MCF 10A (cell line): ENCODE measurements at regions not wholly inside any gene's neighbourhood (a gene's known extent, or its start where the extent isn't known, plus 50 kb on each side); places are given as distances from the start of the nearest gene placed in this dataset.

Experiments used
- BruUV-seq: library from RNA; stranded (reverse); fragments of 400-500 nt; replicated peaks from 2 replicates; lab custom pipeline; 2021; lab: Mats Ljungman, UMichigan
- CTCF ChIA-PET: fragments of 300-600 bp; sonication (Branson Sonifier 250); formaldehyde crosslinking; extraction: SDS; loops from one replicate; lab custom pipeline; 2021; ENCODE audit warnings: antibody characterized with exemption, inconsistent platforms; lab: Yijun Ruan, JAX
- POLR2A ChIA-PET: fragments of 300-600, 350-650 bp; sonication (Branson Sonifier 250); formaldehyde crosslinking; extraction: SDS; loops from one replicate; lab custom pipeline; 2020; ENCODE audit warnings: antibody characterized with exemption, inconsistent platforms; lab: Yijun Ruan, JAX
- DNase-seq: peaks from one replicate; pipeline ENCODE4 v3.0.0-alpha.2; 2018; ENCODE audit not compliant: unreplicated experiment
- H3K27ac Mint-ChIP-seq: one replicate; pipeline ENCODE4 v1.8.0; 2022; ENCODE audit warnings: mild to moderate bottlenecking, low read depth, mixed read lengths; ENCODE audit not compliant: unreplicated experiment
- H3K27me3 Mint-ChIP-seq: one replicate; pipeline ENCODE4 v1.8.0; 2022; ENCODE audit warnings: mixed read lengths; ENCODE audit not compliant: insufficient read depth, unreplicated experiment
- H3K36me3 Mint-ChIP-seq: one replicate; pipeline ENCODE4 v1.8.0; 2022; ENCODE audit warnings: mild to moderate bottlenecking, moderate library complexity, mixed read lengths; ENCODE audit not compliant: insufficient read depth, unreplicated experiment
- H3K4me1 Mint-ChIP-seq: one replicate; pipeline ENCODE4 v1.8.0; 2022; ENCODE audit warnings: mixed read lengths; ENCODE audit not compliant: insufficient read depth, unreplicated experiment
- H3K4me3 Mint-ChIP-seq: one replicate; pipeline ENCODE4 v1.8.0; 2022; ENCODE audit warnings: mild to moderate bottlenecking, moderate library complexity, mixed read lengths; ENCODE audit not compliant: unreplicated experiment
- H3K9me3 Mint-ChIP-seq: one replicate; pipeline ENCODE4 v1.8.0; 2022; ENCODE audit warnings: mixed read lengths; ENCODE audit not compliant: unreplicated experiment
- intact Hi-C: fragments of 100-400 bp; cut with micrococcal nuclease; formaldehyde crosslinking; loops from 2 replicates; pipeline ENCODE4 v1.14.1; 2022
- TF ChIP-seq, protein P1 (sequence below): fragments of 200-600 bp; IDR thresholded peaks from one replicate; pipeline ENCODE4 v1.8.0; 2022; ENCODE audit warnings: antibody characterized with exemption, mild to moderate bottlenecking; ENCODE audit not compliant: unreplicated experiment

DNA sequence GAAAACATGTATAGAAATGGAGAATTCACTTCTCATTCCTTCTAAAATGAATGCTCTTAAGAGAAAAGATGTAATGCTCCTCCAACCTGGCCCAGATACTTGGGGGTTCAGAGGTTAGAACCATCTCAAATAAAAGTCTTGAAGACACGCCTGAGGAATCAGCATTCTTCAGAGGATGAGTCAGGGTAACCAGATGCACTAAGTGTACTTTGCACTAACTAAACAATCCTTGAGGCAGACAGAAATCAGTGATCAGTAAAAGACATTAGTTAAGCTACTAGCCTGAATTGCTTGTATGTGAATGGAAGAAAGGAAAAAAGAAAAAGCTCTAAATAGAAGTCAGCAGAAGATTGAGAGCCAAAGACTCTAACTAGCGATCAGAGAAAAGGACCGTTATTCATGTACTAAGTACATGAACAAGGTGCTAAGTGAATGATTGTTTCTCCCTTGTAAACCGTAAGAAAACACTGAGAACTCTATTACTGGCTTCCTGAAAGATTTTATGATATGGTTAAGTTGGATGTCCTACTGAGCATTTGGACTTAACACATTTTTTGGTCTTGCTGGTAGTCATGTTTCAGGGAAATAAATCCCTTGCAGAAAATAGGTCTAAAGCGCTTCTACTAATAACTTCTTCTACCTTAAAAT is 738.3 kb downstream of the STPG2 start:
- intact Hi-C loops: no loop called here
- Mint-ChIP-seq H3K36me3 (no peaks in the 10 kb centered on the region), H3K27me3 (no peaks in the 10 kb centered on the region), H3K9me3 (peaks cover 7% of the 10 kb centered on the region), H3K4me1 (peaks cover 13% of the 10 kb centered on the region), H3K4me3 (no peak overlapping the region), H3K27ac (peak overlapping the region; percentile 47)
- peak; percentile 4 for DNase-seq
- POLR2A ChIA-PET: interaction anchor here (1.5 kb wide), 1 partner anchor 8 kb away, joined by 3 read pairs; no protein-coding TSS in a partner anchor
- CTCF ChIA-PET: interaction anchor here (0.5 to 0.7 kb wide), 4 partner anchors 22 to 104 kb away, joined by 3 to 5 read pairs (median 4); no protein-coding TSS in a partner anchor
- TF ChIP-seq, protein P1, sequence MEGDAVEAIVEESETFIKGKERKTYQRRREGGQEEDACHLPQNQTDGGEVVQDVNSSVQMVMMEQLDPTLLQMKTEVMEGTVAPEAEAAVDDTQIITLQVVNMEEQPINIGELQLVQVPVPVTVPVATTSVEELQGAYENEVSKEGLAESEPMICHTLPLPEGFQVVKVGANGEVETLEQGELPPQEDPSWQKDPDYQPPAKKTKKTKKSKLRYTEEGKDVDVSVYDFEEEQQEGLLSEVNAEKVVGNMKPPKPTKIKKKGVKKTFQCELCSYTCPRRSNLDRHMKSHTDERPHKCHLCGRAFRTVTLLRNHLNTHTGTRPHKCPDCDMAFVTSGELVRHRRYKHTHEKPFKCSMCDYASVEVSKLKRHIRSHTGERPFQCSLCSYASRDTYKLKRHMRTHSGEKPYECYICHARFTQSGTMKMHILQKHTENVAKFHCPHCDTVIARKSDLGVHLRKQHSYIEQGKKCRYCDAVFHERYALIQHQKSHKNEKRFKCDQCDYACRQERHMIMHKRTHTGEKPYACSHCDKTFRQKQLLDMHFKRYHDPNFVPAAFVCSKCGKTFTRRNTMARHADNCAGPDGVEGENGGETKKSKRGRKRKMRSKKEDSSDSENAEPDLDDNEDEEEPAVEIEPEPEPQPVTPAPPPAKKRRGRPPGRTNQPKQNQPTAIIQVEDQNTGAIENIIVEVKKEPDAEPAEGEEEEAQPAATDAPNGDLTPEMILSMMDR: no peak
- BruUV-seq: no TSS peak

DNA sequence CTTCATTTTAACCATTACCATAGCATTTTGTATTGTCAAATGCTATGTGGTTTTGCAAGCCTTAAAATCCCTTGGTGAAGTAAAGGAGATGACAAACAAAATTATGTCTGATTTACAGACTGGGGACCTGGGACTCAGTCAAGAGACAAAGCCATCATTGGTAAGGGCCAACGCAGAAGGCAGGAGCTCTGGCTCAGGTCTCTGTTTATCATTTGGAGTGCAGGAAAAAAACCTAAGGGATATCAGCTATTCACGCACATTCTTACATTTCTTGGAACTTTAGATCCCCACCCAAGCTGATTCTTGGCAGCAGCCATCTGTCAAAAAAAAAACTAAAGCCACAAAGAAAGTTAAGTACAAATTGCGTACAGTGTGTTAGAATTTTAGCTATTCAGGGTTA is 731.9 kb downstream of the STPG2 start:
- no TSS peak for BruUV-seq
- CTCF ChIA-PET: interaction anchor here (0.6 kb wide), 1 partner anchor 617 kb away, joined by 5 read pairs; no protein-coding TSS in a partner anchor
- Mint-ChIP-seq H3K9me3 (peaks cover 17% of the 10 kb centered on the region), H3K27me3 (no peaks in the 10 kb centered on the region), H3K4me3 (no peak overlapping the region), H3K36me3 (no peaks in the 10 kb centered on the region), H3K27ac (no peak overlapping the region), H3K4me1 (no peaks in the 10 kb centered on the region)
- TF ChIP-seq, protein P1: no peak
- intact Hi-C loops: no loop called here
- POLR2A ChIA-PET: no interaction called here
- no peak for DNase-seq

DNA sequence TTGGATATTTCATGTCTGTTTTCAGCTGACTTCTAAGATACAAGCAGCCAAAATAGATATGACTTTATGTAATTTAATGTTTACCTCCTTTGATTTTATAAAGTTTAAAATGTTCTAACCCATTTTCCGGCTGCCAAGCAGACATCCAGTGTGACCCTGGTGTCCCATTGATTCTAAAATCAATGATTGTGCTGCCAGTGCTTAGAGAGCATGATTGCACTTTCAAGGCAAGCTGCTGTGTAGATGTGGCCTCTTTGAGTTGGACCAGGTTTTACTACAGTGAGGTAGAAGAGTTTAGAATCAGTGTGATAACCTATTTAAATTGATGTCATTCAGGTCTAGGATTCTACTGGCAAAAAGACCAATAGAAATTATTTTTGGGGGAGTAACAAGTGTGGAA is 730.9 kb downstream of the STPG2 start:
- CTCF ChIA-PET: interaction anchor here (0.7 kb wide), 1 partner anchor 756 kb away, joined by 3 read pairs; no protein-coding TSS in a partner anchor
- TF ChIP-seq, protein P1: no peak

DNA sequence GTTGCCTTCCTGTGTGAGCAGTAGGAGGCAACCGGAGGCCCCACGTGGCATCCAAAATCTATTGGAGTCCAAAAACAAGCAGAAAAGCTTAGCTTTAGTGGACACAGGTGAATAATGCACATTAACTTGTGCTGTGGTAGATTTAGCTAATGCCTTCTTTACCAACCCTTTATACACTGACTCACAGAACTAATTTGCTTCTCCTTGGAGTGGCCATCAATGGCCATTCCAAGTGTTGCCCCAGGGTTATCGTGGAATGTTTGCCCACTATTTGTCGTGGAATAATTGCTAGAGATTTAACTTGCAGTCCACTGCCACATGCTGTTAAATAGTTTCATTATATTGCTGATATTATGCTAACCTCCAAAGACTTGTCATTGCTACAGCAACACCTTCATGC is 729.1 kb downstream of the STPG2 start:
- no peak for DNase-seq
- Mint-ChIP-seq H3K9me3 (peaks cover 27% of the 10 kb centered on the region), H3K4me1 (no peaks in the 10 kb centered on the region), H3K4me3 (no peak overlapping the region), H3K27ac (no peak overlapping the region), H3K36me3 (no peaks in the 10 kb centered on the region), H3K27me3 (no peaks in the 10 kb centered on the region)
- no TSS peak for BruUV-seq
- ChIA-PET CTCF (no interaction called here), POLR2A (interaction anchor here (0.8 kb wide), 1 partner anchor 20 kb away, joined by 3 read pairs; no protein-coding TSS in a partner anchor)
- intact Hi-C loops: no loop called here
- TF ChIP-seq, protein P1: no peak

More for the DNA sequence above, 730.9 kb downstream of the STPG2 start:
- POLR2A ChIA-PET: no interaction called here
- Mint-ChIP-seq H3K27ac (no peak overlapping the region), H3K27me3 (no peaks in the 10 kb centered on the region), H3K4me1 (no peaks in the 10 kb centered on the region), H3K36me3 (no peaks in the 10 kb centered on the region), H3K4me3 (no peak overlapping the region), H3K9me3 (peaks cover 18% of the 10 kb centered on the region)
- intact Hi-C loops: no loop called here
- no peak for DNase-seq
- BruUV-seq: no TSS peak
